ENCODE measurements at regions not wholly inside any gene's neighbourhood (a gene's known extent, or its start where the extent isn't known, plus 50 kb on each side); places are given as distances from the start of the nearest gene placed in this dataset.

GRCh38 chr3:163779396-163780344 is 1298.6 kb downstream of the SI start:
- TF ChIP-seq YY1 (IDR thresholded peaks at IDR 0.05; ENCODE audit: low read depth) = no peak
- TF ChIP-seq FOXM1 (IDR thresholded peaks at IDR 0.05; ENCODE audit: borderline replicate concordance, low read depth) = no peak
- TF ChIP-seq REST (IDR thresholded peaks at IDR 0.05; ENCODE audit: low read depth) = no peak
- no peak for TF ChIP-seq RAD21 (IDR thresholded peaks at IDR 0.05; ENCODE audit: low read depth)
